RWPE2 (cell line): ENCODE measurements at regions not wholly inside any gene's neighbourhood (a gene's known extent, or its start where the extent isn't known, plus 50 kb on each side); places are given as distances from the start of the nearest gene placed in this dataset.

ENCODE experiments used
- ATAC-seq: fragments of 200-7000 bp; cut with Tn5 transposase; 3 replicates; pipeline ENCODE4 v1.9.1; 2021; ENCODE audit warnings: low read depth
- DNase-seq: peaks from one replicate; pipeline ENCODE4 v3.0.0-alpha.2; 2020; ENCODE audit warnings: low spot score
- H3K27ac ChIP-seq: fragments of 450-650 bp; 2 replicates; pipeline ENCODE4 v1.5.1; 2017; ENCODE audit warnings: mild to moderate bottlenecking; ENCODE audit not compliant: poor library complexity, severe bottlenecking
- H3K27me3 ChIP-seq: fragments of 250-450 bp; sonication (Bioruptor Pico); 2 replicates; pipeline ENCODE4 v1.5.1; 2021; ENCODE audit warnings: mild to moderate bottlenecking, moderate library complexity; ENCODE audit not compliant: insufficient read depth, poor library complexity, severe bottlenecking
- H3K36me3 ChIP-seq: fragments of 250-450 bp; sonication (Bioruptor Pico); 2 replicates; pipeline ENCODE4 v1.5.1; 2020; ENCODE audit warnings: low read depth, mild to moderate bottlenecking, moderate library complexity
- H3K4me1 ChIP-seq: fragments of 250-450 bp; sonication (Bioruptor Pico); 2 replicates; pipeline ENCODE4 v1.5.1; 2021; ENCODE audit warnings: mild to moderate bottlenecking, moderate library complexity; ENCODE audit not compliant: insufficient read depth, poor library complexity, severe bottlenecking
- H3K4me3 ChIP-seq: fragments of 250-450 bp; sonication (Bioruptor Pico); 2 replicates; pipeline ENCODE4 v1.5.1; 2021; ENCODE audit warnings: mild to moderate bottlenecking, moderate library complexity; ENCODE audit not compliant: severe bottlenecking
- H3K9me3 ChIP-seq: fragments of 250-450 bp; sonication (Bioruptor Pico); 2 replicates; pipeline ENCODE4 v1.5.1; 2021; ENCODE audit warnings: mild to moderate bottlenecking, moderate library complexity; ENCODE audit not compliant: severe bottlenecking
- CTCF ChIP-seq: fragments of 450-650 bp; IDR thresholded peaks from one replicate; pipeline ENCODE4 v1.5.1; 2017; ENCODE audit warnings: mild to moderate bottlenecking, moderate library complexity; ENCODE audit not compliant: poor library complexity, severe bottlenecking

- ATAC-seq: 0 out of 3 replicates have a peak, but pooled peaks have one; percentile 48
- Histone ChIP-seq H3K4me3 (no peak overlapping the region), H3K4me1 (no peaks in the 10 kb centered on the region), H3K27me3 (no peaks in the 10 kb centered on the region), H3K36me3 (no peaks in the 10 kb centered on the region), H3K27ac (no peak overlapping the region), H3K9me3 (no peaks in the 10 kb centered on the region)
- no peak for TF ChIP-seq CTCF
- DNase-seq: no peak
These were observed 303.3 kb upstream of the TMPO start for GRCh38 chr12:98211909-98212695.

- Histone ChIP-seq H3K27me3 (no peaks in the 10 kb centered on the region), H3K4me3 (no peak overlapping the region), H3K9me3 (no peaks in the 10 kb centered on the region), H3K27ac (no peak overlapping the region), H3K36me3 (no peaks in the 10 kb centered on the region), H3K4me1 (no peaks in the 10 kb centered on the region)
- TF ChIP-seq CTCF: no peak
- ATAC-seq (no peak), DNase-seq (no peak)
These were observed 301.8 kb upstream of the TMPO start for GRCh38 chr12:98213556-98213955.

- H3K36me3 ChIP-seq: no peaks in the 10 kb centered on the region
- H3K4me3 ChIP-seq: no peak overlapping the region
- no peaks in the 10 kb centered on the region for H3K27me3 ChIP-seq
- no peaks in the 10 kb centered on the region for H3K9me3 ChIP-seq
- H3K27ac ChIP-seq: no peak overlapping the region
- no peak for DNase-seq
- no peaks in the 10 kb centered on the region for H3K4me1 ChIP-seq
- ATAC-seq: no peak
- TF ChIP-seq CTCF: no peak
These were observed 298.1 kb upstream of the TMPO start for GRCh38 chr12:98217257-98217656.

- H3K27ac ChIP-seq: no peak overlapping the region
- H3K4me1 ChIP-seq: no peaks in the 10 kb centered on the region
- no peaks in the 10 kb centered on the region for H3K36me3 ChIP-seq
- no peak overlapping the region for H3K4me3 ChIP-seq
- no peak for ATAC-seq
- H3K27me3 ChIP-seq: no peaks in the 10 kb centered on the region
- H3K9me3 ChIP-seq: no peaks in the 10 kb centered on the region
- no peak for TF ChIP-seq CTCF
- DNase-seq: no peak
These were observed 294.8 kb upstream of the TMPO start for GRCh38 chr12:98220636-98221035.

- DNase-seq (no peak), ATAC-seq (no peak)
- Histone ChIP-seq H3K4me1 (no peaks in the 10 kb centered on the region), H3K27ac (no peak overlapping the region), H3K36me3 (no peaks in the 10 kb centered on the region), H3K9me3 (no peaks in the 10 kb centered on the region), H3K4me3 (no peak overlapping the region), H3K27me3 (no peaks in the 10 kb centered on the region)
- TF ChIP-seq CTCF: no peak
These were observed 294.1 kb upstream of the TMPO start for GRCh38 chr12:98221243-98221808.
